SK-N-SH (cell line): ENCODE measurements at regions not wholly inside any gene's neighbourhood (a gene's known extent, or its start where the extent isn't known, plus 50 kb on each side); places are given as distances from the start of the nearest gene placed in this dataset.

ENCODE experiments used
- CTCF ChIP-seq: fragments of 200-600 bp; sonication (generic); IDR thresholded peaks from 2 replicates; pipeline ENCODE4 v1.6.1; 2017; ENCODE audit warnings: antibody characterized with exemption, mild to moderate bottlenecking, moderate library complexity
- ELF1 ChIP-seq: IDR thresholded peaks from 2 replicates; pipeline ENCODE4 v1.4.0; 2012
- NRF1 ChIP-seq: IDR thresholded peaks from 2 replicates; pipeline ENCODE4 v1.6.1; 2012; ENCODE audit warnings: low read depth, mild to moderate bottlenecking, low read length
- POLR2AphosphoS5 ChIP-seq: IDR thresholded peaks from 2 replicates; pipeline ENCODE4 v1.6.1; 2012; ENCODE audit warnings: low read depth, low read length
- RXRA ChIP-seq: IDR thresholded peaks from 2 replicates; pipeline ENCODE4 v1.4.0; 2012; ENCODE audit warnings: low read depth, mild to moderate bottlenecking, borderline replicate concordance
- SIN3A ChIP-seq: IDR thresholded peaks from 2 replicates; pipeline ENCODE4 v1.6.1; 2012; ENCODE audit warnings: low read depth, mild to moderate bottlenecking, low read length, moderate library complexity, borderline replicate concordance

- TF ChIP-seq CTCF (no peak), POLR2AphosphoS5 (no peak), SIN3A (no peak), NRF1 (no peak), RXRA (no peak), ELF1 (no peak)
These were observed 404.9 kb upstream of the CDH5 start for GRCh38 chr16:65961476-65962143.
